GM12878 (cell line): ENCODE measurements at regions not wholly inside any gene's neighbourhood (a gene's known extent, or its start where the extent isn't known, plus 50 kb on each side); places are given as distances from the start of the nearest gene placed in this dataset.

Experiments
- ATAC-seq: fragments of 200-7000 bp; cut with Tn5 transposase; 3 replicates; pipeline ENCODE4 v1.9.1; 2020; ENCODE audit warnings: mild to moderate bottlenecking, moderate library complexity
- BruUV-seq: library from RNA; stranded (reverse); fragments of 400-500 nt; replicated peaks from 2 replicates; lab custom pipeline; 2021; lab: Mats Ljungman, UMichigan
- CTCF ChIA-PET: fragments of 300-600 bp; sonication (Branson Sonifier 250); formaldehyde crosslinking; extraction: SDS; loops from one replicate; lab custom pipeline; 2021; ENCODE audit warnings: inconsistent platforms; lab: Yijun Ruan, JAX
- POLR2A ChIA-PET: fragments of 350-600 bp; formaldehyde crosslinking; extraction: SDS; loops from one replicate; lab custom pipeline; 2021; ENCODE audit warnings: inconsistent platforms; lab: Charles Lee
- RAD21 ChIA-PET: fragments of 300-600 bp; sonication (Branson Sonifier 250); formaldehyde crosslinking; loops from one replicate; lab custom pipeline; 2023; ENCODE audit warnings: antibody characterized with exemption; ENCODE audit not compliant: unreplicated experiment; lab: Charles Lee
- SMC1A ChIA-PET: fragments of 300-600 bp; sonication (Branson Sonifier 250); formaldehyde crosslinking; loops from one replicate; lab custom pipeline; 2023; ENCODE audit not compliant: unreplicated experiment, uncharacterized antibody; lab: Charles Lee
- DNase-seq: peaks from one replicate; pipeline ENCODE4 v3.0.0-alpha.2; 2011; ENCODE audit warnings: low read depth, low spot score
- FAIRE-seq: peaks from 3 replicates; lab custom pipeline; 2011; peaks lifted over from hg19 to GRCh38; lab: Jason Lieb, UNC
- H2AFZ ChIP-seq: 2 replicates; pipeline ENCODE4 v1.6.0; 2011; ENCODE audit warnings: low read depth, low read length, control low read depth; ENCODE audit not compliant: control insufficient read depth
- H3K27ac ChIP-seq: 2 replicates; pipeline ENCODE4 v1.5.1; 2011; ENCODE audit warnings: control low read depth; ENCODE audit not compliant: control insufficient read depth, insufficient read depth
- H3K27me3 ChIP-seq, 2 experiments: replicated peaks in 1 of 2; 2 replicates each; pipeline versions ENCODE4 v1.6.0 to v1.6.1; 2011; ENCODE audit warnings: low read length in 1 of 2; ENCODE audit not compliant: control insufficient read depth in 2 of 2, insufficient read depth in 2 of 2
- H3K36me3 ChIP-seq, 2 experiments: 2 replicates each; pipeline ENCODE4 v1.5.1; 2011; ENCODE audit warnings: low read length in 1 of 2; ENCODE audit not compliant: control insufficient read depth in 2 of 2, insufficient read depth in 2 of 2
- H3K4me1 ChIP-seq: 2 replicates; pipeline ENCODE4 v1.6.1; 2011; ENCODE audit warnings: mild to moderate bottlenecking, low read length, moderate library complexity, mixed read lengths; ENCODE audit not compliant: control insufficient read depth, insufficient read depth
- H3K4me2 ChIP-seq: 2 replicates; pipeline ENCODE4 v1.6.0; 2011; ENCODE audit warnings: control low read depth; ENCODE audit not compliant: control insufficient read depth, insufficient read depth
- H3K4me3 ChIP-seq: fragments of 200-600 bp; sonication (generic); 2 replicates; pipeline ENCODE4 v1.5.1; 2016
- H3K79me2 ChIP-seq: 2 replicates; pipeline ENCODE4 v1.6.0; 2011; ENCODE audit warnings: low read length; ENCODE audit not compliant: control insufficient read depth, insufficient read depth
- H3K9ac ChIP-seq: 2 replicates; pipeline ENCODE4 v1.8.0; 2011; ENCODE audit warnings: low read length, control low read depth, mixed read lengths; ENCODE audit not compliant: control insufficient read depth, insufficient read depth
- H3K9me3 ChIP-seq: replicated peaks from 3 replicates; pipeline ENCODE4 v1.5.1; 2011; ENCODE audit warnings: mild to moderate bottlenecking, low read length; ENCODE audit not compliant: control insufficient read depth, insufficient read depth
- H4K20me1 ChIP-seq: 2 replicates; pipeline ENCODE4 v1.6.0; 2011; ENCODE audit not compliant: control insufficient read depth, insufficient read depth
- BCL11A ChIP-seq: IDR thresholded peaks from 2 replicates; pipeline ENCODE4 v1.6.1; 2011; ENCODE audit warnings: low read depth, low read length
- BHLHE40 ChIP-seq, 2 experiments: fragments of 450-650 bp in 1 of 2; IDR thresholded peaks; 2 replicates each; pipeline ENCODE4 v1.6.1; 2011 to 2017; ENCODE audit warnings: low read depth in 2 of 2, borderline replicate concordance in 1 of 2, improper control_type of control experiment in 1 of 2, low read length in 1 of 2, mild to moderate bottlenecking in 1 of 2
- CBFB ChIP-seq: IDR thresholded peaks from 2 replicates; pipeline ENCODE4 v1.6.1; 2016; ENCODE audit warnings: antibody characterized with exemption, low read depth
- IKZF1 ChIP-seq: fragments of 450-650 bp; conservative IDR thresholded peaks from 2 replicates; pipeline ENCODE4 v1.6.1; 2017; ENCODE audit warnings: antibody characterized with exemption, mild to moderate bottlenecking
- IKZF2 ChIP-seq, 2 experiments: fragments of 450-650 bp; IDR thresholded peaks; 2 replicates each; pipeline ENCODE4 v1.6.1; 2017; ENCODE audit warnings: mild to moderate bottlenecking in 2 of 2, moderate library complexity in 2 of 2
- LARP7 ChIP-seq: fragments of 450-650 bp; IDR thresholded peaks from 2 replicates; pipeline ENCODE4 v1.6.1; 2017; ENCODE audit warnings: mild to moderate bottlenecking
- MEF2B ChIP-seq: fragments of 450-650 bp; IDR thresholded peaks from 2 replicates; pipeline ENCODE4 v1.6.1; 2018; ENCODE audit warnings: mild to moderate bottlenecking, moderate library complexity; ENCODE audit not compliant: partially characterized antibody, poor library complexity, severe bottlenecking
- NFIC ChIP-seq: IDR thresholded peaks from 2 replicates; pipeline ENCODE4 v1.6.1; 2012; ENCODE audit warnings: low read depth, mild to moderate bottlenecking, inconsistent platforms, low read length, moderate library complexity
- NR2F1 ChIP-seq: fragments of 450-650 bp; conservative IDR thresholded peaks from 2 replicates; pipeline ENCODE4 v1.6.1; 2017; ENCODE audit warnings: mild to moderate bottlenecking
- POLR2A ChIP-seq: IDR thresholded peaks from 2 replicates; pipeline ENCODE4 v1.6.1; 2011; ENCODE audit warnings: low read depth, mild to moderate bottlenecking, low read length
- POU2F2 ChIP-seq: IDR thresholded peaks from 3 replicates; pipeline ENCODE4 v1.6.1; 2011; ENCODE audit warnings: low read depth, mild to moderate bottlenecking, low read length, borderline replicate concordance
- REST ChIP-seq: IDR thresholded peaks from 2 replicates; pipeline ENCODE4 v1.6.1; 2012; ENCODE audit warnings: mild to moderate bottlenecking, low read depth, low read length
- TCF7 ChIP-seq: IDR thresholded peaks from 2 replicates; pipeline ENCODE4 v1.6.1; 2014; ENCODE audit warnings: antibody characterized with exemption, borderline replicate concordance
- YY1 ChIP-seq: IDR thresholded peaks from 2 replicates; pipeline ENCODE4 v1.6.1; 2011; ENCODE audit warnings: low read depth, mild to moderate bottlenecking, low read length
- ZSCAN29 ChIP-seq: fragments of 450-650 bp; IDR thresholded peaks from 2 replicates; pipeline ENCODE4 v1.6.1; 2017; ENCODE audit warnings: mild to moderate bottlenecking, moderate library complexity
- ZZZ3 ChIP-seq: IDR thresholded peaks from 2 replicates; pipeline ENCODE4 v1.6.1; 2011; ENCODE audit warnings: low read depth; ENCODE audit not compliant: control insufficient read depth, insufficient read length
- WGBS: methylation state at CpG from one replicate; pipeline ENCODE4 v1.1.6; 2016; ENCODE audit warnings: low lambda C conversion rate; ENCODE audit not compliant: insufficient replicate concordance, insufficient coverage; ENCODE audit errors: missing lambda C conversion rate; 5-methylcytosine and 5-hydroxymethylcytosine counted together
- in situ Hi-C: fragments of 300-500 bp; cut with MboI; formaldehyde crosslinking; loops from 9 replicates; pipeline ENCODE4 v1.14.3; 2018; ENCODE audit warnings: mixed read lengths
- intact Hi-C: fragments of 100-400 bp; cut with micrococcal nuclease; formaldehyde crosslinking; loops from one replicate; pipeline ENCODE4 v1.14.2; 2022; ENCODE audit not compliant: unreplicated experiment

- no peak for TF ChIP-seq BCL11A
- no peak for TF ChIP-seq POLR2A
- no peak for TF ChIP-seq LARP7
- TF ChIP-seq ZZZ3 = no peak
- no peak for TF ChIP-seq REST
- no peak for TF ChIP-seq POU2F2
Measured at GRCh38 chr12:123077298-123078119, 73.4 kb downstream of the PITPNM2 start (continued).

DNA sequence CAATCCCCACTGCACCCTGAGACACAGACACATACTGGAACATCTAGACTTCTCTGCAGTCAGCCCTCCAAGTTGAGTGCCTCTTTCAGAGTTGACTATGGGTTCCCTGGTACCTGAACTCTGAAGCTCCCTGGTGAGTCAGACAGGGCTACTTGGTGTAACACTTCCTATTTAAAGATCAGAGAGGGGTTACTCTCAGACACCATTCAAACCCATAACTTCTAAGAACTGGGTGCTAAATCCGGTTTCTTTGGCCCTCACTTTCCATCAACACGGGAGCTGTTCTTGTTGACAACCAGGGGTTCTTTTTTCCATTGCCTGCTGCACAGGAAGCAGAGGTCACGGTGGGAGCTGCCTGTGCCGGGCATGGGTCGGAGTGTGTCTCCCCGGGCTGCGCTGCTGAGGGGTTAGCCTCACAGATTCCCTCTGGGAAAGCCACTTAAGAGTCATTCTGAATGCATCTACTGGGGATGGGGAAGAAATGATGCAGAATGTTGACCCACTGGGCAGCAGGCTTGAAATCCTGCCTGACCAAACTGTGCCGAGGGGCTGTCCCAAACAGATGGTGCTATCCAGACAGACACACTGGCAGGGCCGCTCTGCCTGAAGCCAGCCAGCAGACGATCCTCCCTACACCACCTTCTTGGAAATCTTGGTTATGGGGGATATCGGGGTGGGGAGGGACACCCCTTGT, 74.1 kb downstream of the PITPNM2 start:
- Histone ChIP-seq H3K27ac (no peak overlapping the region), H3K9me3 (no peaks in the 10 kb centered on the region), H4K20me1 (no peaks in the 10 kb centered on the region), H3K27me3 (no peaks in the 10 kb centered on the region; a peak in 1 of 4 replicates), H2AFZ (no peak overlapping the region), H3K4me1 (peaks cover 12% of the 10 kb centered on the region), H3K79me2 (no peaks in the 10 kb centered on the region), H3K4me2 (no peak overlapping the region), H3K9ac (no peak overlapping the region), H3K36me3 (no peaks in the 10 kb centered on the region), H3K4me3 (no peak overlapping the region)
- FAIRE-seq = no peak
- POLR2A ChIA-PET = interaction anchor here (0.5 kb wide), 1 partner anchor 128 kb away, joined by 4 read pairs; no protein-coding TSS in a partner anchor
- SMC1A ChIA-PET = interaction anchor here (2.8 kb wide), 1 partner anchor 33 kb away, joined by 12 read pairs; no protein-coding TSS in a partner anchor
- CTCF ChIA-PET = interaction anchor here (1.0 kb wide), 1 partner anchor 161 kb away, joined by 4 read pairs; no protein-coding TSS in a partner anchor
- intact Hi-C loops (no loop called here), in situ Hi-C loops (no loop called here)
- RAD21 ChIA-PET = interaction anchor here (1.0 to 2.8 kb wide), 3 partner anchors 8 to 161 kb away, joined by 3 to 11 read pairs (median 7); partner anchors contain the start of genes MPHOSPH9 and MTRFR
- peak; percentile 80 for ATAC-seq
- BruUV-seq = no TSS peak
- DNase-seq = no peak
- WGBS = 48% methylated on average over 11 of the region's 11 CpGs
- TF ChIP-seq ZSCAN29 = peak; percentile 86
- peak; percentile 17 for TF ChIP-seq MEF2B
- TF ChIP-seq IKZF1 = peak; percentile 43
- peak; percentile 13 to 28; a peak in 2 of 4 replicates for TF ChIP-seq IKZF2 (IDR thresholded peaks at IDR 0.05)
- peak in 1 of 2 experiments; percentile 24; a peak in 1 of 4 replicates for TF ChIP-seq BHLHE40 (IDR thresholded peaks at IDR 0.05; ENCODE audit: borderline replicate concordance in 1 of 2, low read depth in 2 of 2, low read length in 1 of 2)
- TF ChIP-seq NFIC = no peak
- TF ChIP-seq TCF7 = no peak
- TF ChIP-seq CBFB = no peak
- no peak for TF ChIP-seq YY1
- TF ChIP-seq NR2F1 = no peak
